Liver (tissue), 8 donors: ENCODE measurements at regions not wholly inside any gene's neighbourhood (a gene's known extent, or its start where the extent isn't known, plus 50 kb on each side); places are given as distances from the start of the nearest gene placed in this dataset.

Experiments
- DNase-seq: peaks from one replicate; pipeline ENCODE4 v3.0.0-alpha.2; 2017; ENCODE audit warnings: low spot score
- H3K27ac ChIP-seq, 2 donors: one replicate each; pipeline ENCODE4 v1.7.0; 2013; ENCODE audit warnings: inconsistent platforms in 2 of 2, low read length in 2 of 2, control low read depth in 1 of 2, low read depth in 1 of 2, mild to moderate bottlenecking in 1 of 2
- H3K27me3 ChIP-seq, 4 donors: one replicate each; pipeline versions ENCODE4 v1.6.1 to v1.7.0; 2013; ENCODE audit warnings: low read length in 3 of 4, inconsistent platforms in 1 of 4, mild to moderate bottlenecking in 1 of 4, moderate library complexity in 1 of 4; ENCODE audit not compliant: control insufficient read depth in 4 of 4, insufficient read depth in 4 of 4
- H3K36me3 ChIP-seq, 4 donors: one replicate each; pipeline versions ENCODE4 v1.6.1 to v1.7.0; 2013; ENCODE audit warnings: low read length in 3 of 4, mild to moderate bottlenecking in 3 of 4, low read depth in 1 of 4, moderate library complexity in 1 of 4; ENCODE audit not compliant: control insufficient read depth in 4 of 4, insufficient read depth in 3 of 4
- H3K4me1 ChIP-seq, 4 donors: one replicate each; pipeline versions ENCODE4 v1.6.1 to v1.7.0; 2013; ENCODE audit warnings: low read length in 3 of 4, mild to moderate bottlenecking in 3 of 4, moderate library complexity in 1 of 4; ENCODE audit not compliant: control insufficient read depth in 4 of 4, insufficient read depth in 4 of 4
- H3K4me3 ChIP-seq, 3 donors: one replicate each; pipeline versions ENCODE4 v1.6.1 to v1.7.0; 2013; ENCODE audit warnings: low read length in 3 of 3, control low read depth in 1 of 3, low read depth in 1 of 3, mild to moderate bottlenecking in 1 of 3
- H3K9ac ChIP-seq, 2 donors: one replicate each; pipeline ENCODE4 v1.7.0; 2013; ENCODE audit warnings: low read length in 2 of 2, mild to moderate bottlenecking in 2 of 2, moderate library complexity in 2 of 2, control low read depth in 1 of 2, low read depth in 1 of 2
- H3K9me3 ChIP-seq, 4 donors: one replicate each; pipeline versions ENCODE4 v1.6.1 to v1.7.0; 2013; ENCODE audit warnings: low read length in 3 of 4; ENCODE audit not compliant: control insufficient read depth in 4 of 4
- EGR1 ChIP-seq, 2 donors: IDR thresholded peaks; 2 replicates each; pipeline ENCODE4 v1.6.1; 2016 to 2018; ENCODE audit warnings: antibody characterized with exemption in 2 of 2, low read depth in 2 of 2
- FOXA1 ChIP-seq: IDR thresholded peaks from 2 replicates; pipeline ENCODE4 v1.6.1; 2016; ENCODE audit warnings: antibody characterized with exemption
- FOXA2 ChIP-seq: IDR thresholded peaks from 2 replicates; pipeline ENCODE4 v1.6.1; 2016; ENCODE audit warnings: antibody characterized with exemption
- GABPA ChIP-seq, 2 donors: IDR thresholded peaks in 1 of 2; conservative IDR thresholded peaks in 1 of 2; 2 replicates each; pipeline ENCODE4 v1.6.1; 2016; ENCODE audit warnings: antibody characterized with exemption in 2 of 2, mild to moderate bottlenecking in 1 of 2, moderate library complexity in 1 of 2
- HNF4A ChIP-seq, 2 donors: conservative IDR thresholded peaks; 2 replicates each; pipeline ENCODE4 v1.6.1; 2016; ENCODE audit warnings: antibody characterized with exemption in 2 of 2, mild to moderate bottlenecking in 2 of 2
- HNF4G ChIP-seq: IDR thresholded peaks from 2 replicates; pipeline ENCODE4 v1.6.1; 2016; ENCODE audit warnings: antibody characterized with exemption
- JUND ChIP-seq, 2 donors: IDR thresholded peaks; 2 replicates each; pipeline ENCODE4 v1.6.1; 2016; ENCODE audit warnings: antibody characterized with exemption in 2 of 2
- NR2F2 ChIP-seq: IDR thresholded peaks from 2 replicates; pipeline ENCODE4 v1.6.1; 2016; ENCODE audit warnings: antibody characterized with exemption
- RAD21 ChIP-seq, 2 donors: IDR thresholded peaks; 2 replicates each; pipeline ENCODE4 v1.6.1; 2016; ENCODE audit warnings: antibody characterized with exemption in 2 of 2, mild to moderate bottlenecking in 2 of 2
- RXRA ChIP-seq, 2 donors: IDR thresholded peaks; 2 replicates each; pipeline ENCODE4 v1.6.1; 2017 to 2018; ENCODE audit warnings: antibody characterized with exemption in 2 of 2, mild to moderate bottlenecking in 1 of 2
- SP1 ChIP-seq: IDR thresholded peaks from 2 replicates; pipeline ENCODE4 v1.6.1; 2018; ENCODE audit warnings: antibody characterized with exemption, mild to moderate bottlenecking
- TAF1 ChIP-seq: conservative IDR thresholded peaks from 2 replicates; pipeline ENCODE4 v1.6.1; 2016; ENCODE audit warnings: antibody characterized with exemption, mild to moderate bottlenecking
- YY1 ChIP-seq: IDR thresholded peaks from 2 replicates; pipeline ENCODE4 v1.6.1; 2016; ENCODE audit warnings: antibody characterized with exemption, mild to moderate bottlenecking
- WGBS: extraction: QIAGEN DNeasy Blood & Tissue Kit; methylation state at CpG from one replicate; pipeline ENCODE4 v1.1.7; 2013; 5-methylcytosine and 5-hydroxymethylcytosine counted together
- TF ChIP-seq, protein P1 (sequence below): IDR thresholded peaks from 2 replicates; pipeline ENCODE4 v1.6.1; 2016; ENCODE audit warnings: antibody characterized with exemption
- TF ChIP-seq, protein P2 (sequence below): IDR thresholded peaks from 2 replicates; pipeline ENCODE4 v1.6.1; 2016; ENCODE audit warnings: antibody characterized with exemption
- TF ChIP-seq, protein P3 (sequence below): IDR thresholded peaks from 2 replicates; pipeline ENCODE4 v1.6.1; 2016; ENCODE audit warnings: antibody characterized with exemption
- TF ChIP-seq, protein P4 (sequence below): IDR thresholded peaks from 2 replicates; pipeline ENCODE4 v1.6.1; 2016; ENCODE audit warnings: antibody characterized with exemption, mild to moderate bottlenecking
- TF ChIP-seq, protein P5 (sequence below): fragments of 150-350 bp; IDR thresholded peaks from 2 replicates; pipeline ENCODE4 v1.5.1; 2017; ENCODE audit warnings: improper control_type of control experiment, low read depth, low read length; ENCODE audit not compliant: missing input control
- donor health status: healthy.
- donor health status: healthy.
- donor health status: healthy.
- donor health status: healthy.
- donor health status: healthy.

DNA sequence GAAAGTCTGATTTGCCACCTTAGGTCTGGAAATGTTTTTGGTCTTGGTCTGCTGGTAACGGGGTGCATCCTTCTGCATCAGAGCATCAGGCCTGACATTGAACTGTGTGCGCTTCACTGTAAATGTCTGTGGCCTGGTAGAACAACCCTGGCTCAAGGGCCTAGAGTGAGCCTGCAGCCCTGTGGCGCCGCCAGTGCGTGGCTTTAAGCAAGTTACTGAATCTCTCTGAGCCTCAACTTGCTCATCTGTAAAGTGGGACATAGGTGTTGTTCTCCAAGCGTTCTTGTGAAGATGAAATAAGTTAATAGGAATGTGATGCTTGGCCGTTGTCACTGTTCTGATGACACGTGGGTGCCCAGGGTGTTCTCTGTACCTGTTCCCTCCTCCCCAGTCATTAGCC lies 127.6 kb upstream of the CIBAR2 start:
- Histone ChIP-seq H3K36me3 (no peaks in the 10 kb centered on the region), H3K27ac (no peak overlapping the region), H3K4me1 (peaks cover 0 to 3% (median 0%) of the 10 kb centered on the region in 4 donors), H3K27me3 (no peaks in the 10 kb centered on the region), H3K9ac (no peak overlapping the region), H3K9me3 (no peaks in the 10 kb centered on the region), H3K4me3 (no peak overlapping the region)
- no peak for DNase-seq
- WGBS: 95% methylated on average over 8 of the region's 8 CpGs
- no peak for TF ChIP-seq RAD21 (IDR thresholded peaks at IDR 0.05)
- no peak for TF ChIP-seq JUND (IDR thresholded peaks at IDR 0.05)
- no peak for TF ChIP-seq SP1
- no peak for TF ChIP-seq YY1
- no peak for TF ChIP-seq GABPA (IDR thresholded peaks at IDR 0.05 in 1 of 2, conservative IDR thresholded peaks at IDR 0.05 in 1 of 2)
- no peak for TF ChIP-seq EGR1 (IDR thresholded peaks at IDR 0.05; ENCODE audit: low read depth in 2 of 2)
- no peak for TF ChIP-seq FOXA2
- TF ChIP-seq FOXA1: no peak
- TF ChIP-seq, protein P1, sequence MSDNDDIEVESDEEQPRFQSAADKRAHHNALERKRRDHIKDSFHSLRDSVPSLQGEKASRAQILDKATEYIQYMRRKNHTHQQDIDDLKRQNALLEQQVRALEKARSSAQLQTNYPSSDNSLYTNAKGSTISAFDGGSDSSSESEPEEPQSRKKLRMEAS: no peak
- no peak for TF ChIP-seq HNF4A (conservative IDR thresholded peaks at IDR 0.05)
- TF ChIP-seq NR2F2: no peak

DNA sequence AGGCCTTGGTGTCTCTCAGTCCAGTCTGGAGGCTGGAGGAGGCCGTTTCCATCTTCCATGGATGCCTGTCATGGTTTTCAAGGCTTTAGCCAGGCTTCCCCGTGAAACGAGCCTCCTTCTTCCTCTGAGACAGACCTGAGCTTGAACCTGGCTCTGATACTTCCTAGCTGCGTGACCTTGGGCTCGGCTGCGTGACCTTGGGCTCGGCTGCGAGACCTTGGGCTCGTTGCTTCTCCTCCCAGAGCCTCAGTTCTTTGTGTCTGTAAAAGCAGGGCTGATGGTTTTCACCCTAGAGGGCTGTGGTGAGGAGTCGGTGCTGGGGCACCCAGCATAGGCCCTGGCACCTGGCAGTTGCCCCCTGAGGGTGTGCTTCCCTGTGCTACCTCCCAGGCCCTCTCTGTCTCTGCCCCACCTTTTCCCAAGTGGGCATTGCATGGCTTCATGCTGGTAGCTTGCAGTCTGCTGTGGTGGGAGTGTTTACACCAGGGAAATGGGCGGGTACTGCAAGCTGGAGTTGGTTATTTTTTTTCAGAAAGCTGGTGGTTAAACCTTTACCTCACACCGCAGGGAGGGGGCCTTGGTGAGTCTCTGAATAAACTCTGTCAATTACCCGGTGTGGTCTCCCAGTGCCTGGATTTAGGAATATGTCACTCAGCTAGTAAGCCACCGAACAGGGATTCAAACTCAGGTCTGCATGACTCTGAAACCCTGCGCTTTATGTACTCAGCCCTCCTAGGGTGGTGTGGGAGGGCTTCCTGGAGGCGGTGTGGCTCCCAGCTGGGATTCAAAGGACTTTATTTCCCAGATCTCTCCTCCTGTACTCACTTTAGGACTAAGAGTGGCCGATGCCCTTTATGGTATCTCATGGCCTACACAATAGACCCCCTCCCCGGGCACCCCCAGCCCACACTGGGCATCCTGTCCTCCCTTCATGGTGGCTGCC lies 129.0 kb upstream of the CIBAR2 start:
- TF ChIP-seq HNF4G: no peak
- TF ChIP-seq NR2F2: no peak
- TF ChIP-seq, protein P2, sequence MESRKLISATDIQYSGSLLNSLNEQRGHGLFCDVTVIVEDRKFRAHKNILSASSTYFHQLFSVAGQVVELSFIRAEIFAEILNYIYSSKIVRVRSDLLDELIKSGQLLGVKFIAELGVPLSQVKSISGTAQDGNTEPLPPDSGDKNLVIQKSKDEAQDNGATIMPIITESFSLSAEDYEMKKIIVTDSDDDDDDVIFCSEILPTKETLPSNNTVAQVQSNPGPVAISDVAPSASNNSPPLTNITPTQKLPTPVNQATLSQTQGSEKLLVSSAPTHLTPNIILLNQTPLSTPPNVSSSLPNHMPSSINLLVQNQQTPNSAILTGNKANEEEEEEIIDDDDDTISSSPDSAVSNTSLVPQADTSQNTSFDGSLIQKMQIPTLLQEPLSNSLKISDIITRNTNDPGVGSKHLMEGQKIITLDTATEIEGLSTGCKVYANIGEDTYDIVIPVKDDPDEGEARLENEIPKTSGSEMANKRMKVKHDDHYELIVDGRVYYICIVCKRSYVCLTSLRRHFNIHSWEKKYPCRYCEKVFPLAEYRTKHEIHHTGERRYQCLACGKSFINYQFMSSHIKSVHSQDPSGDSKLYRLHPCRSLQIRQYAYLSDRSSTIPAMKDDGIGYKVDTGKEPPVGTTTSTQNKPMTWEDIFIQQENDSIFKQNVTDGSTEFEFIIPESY: no peak
- TF ChIP-seq, protein P3, sequence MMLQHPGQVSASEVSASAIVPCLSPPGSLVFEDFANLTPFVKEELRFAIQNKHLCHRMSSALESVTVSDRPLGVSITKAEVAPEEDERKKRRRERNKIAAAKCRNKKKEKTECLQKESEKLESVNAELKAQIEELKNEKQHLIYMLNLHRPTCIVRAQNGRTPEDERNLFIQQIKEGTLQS: no peak
- TF ChIP-seq HNF4A (conservative IDR thresholded peaks at IDR 0.05): no peak
- TF ChIP-seq TAF1: no peak
- no peak overlapping the region for H3K4me3 ChIP-seq
- DNase-seq: no peak
- no peak overlapping the region for H3K27ac ChIP-seq
- H3K36me3 ChIP-seq: no peaks in the 10 kb centered on the region
- no peaks in the 10 kb centered on the region for H3K9me3 ChIP-seq
- peaks cover 0 to 4% (median under 1%) of the 10 kb centered on the region in 4 donors for H3K4me1 ChIP-seq
- WGBS: 90% methylated on average over 18 of the region's 18 CpGs
- no peaks in the 10 kb centered on the region for H3K27me3 ChIP-seq
- no peak overlapping the region for H3K9ac ChIP-seq

DNA sequence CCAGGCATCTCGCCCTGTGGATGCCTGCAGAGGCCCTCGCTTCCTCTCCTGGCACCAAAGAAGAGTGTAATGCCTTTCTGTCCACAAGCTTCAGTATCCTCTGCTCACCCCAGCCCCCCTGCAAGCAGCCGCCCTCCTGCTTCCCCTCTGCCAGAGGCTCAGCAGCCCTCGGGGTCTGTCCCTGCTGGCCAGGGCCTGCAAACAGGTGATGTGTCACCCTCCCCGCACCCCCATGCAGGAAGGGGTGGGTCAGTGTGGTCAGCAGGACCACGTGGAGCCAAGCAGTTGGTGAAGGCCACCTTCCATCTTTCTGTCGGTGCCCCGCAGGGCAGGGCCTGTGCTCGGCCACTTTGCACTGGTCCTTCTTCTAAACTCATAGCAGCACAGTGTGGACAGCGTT lies 129.9 kb upstream of the CIBAR2 start:
- no peaks in the 10 kb centered on the region for H3K27me3 ChIP-seq
- H3K9me3 ChIP-seq: no peaks in the 10 kb centered on the region
- no peak overlapping the region for H3K9ac ChIP-seq
- no peaks in the 10 kb centered on the region for H3K36me3 ChIP-seq
- no peak overlapping the region for H3K4me3 ChIP-seq
- peaks cover 0 to 4% (median under 1%) of the 10 kb centered on the region in 4 donors for H3K4me1 ChIP-seq
- no peak for DNase-seq
- TF ChIP-seq NR2F2 (no peak), GABPA (IDR thresholded peaks at IDR 0.05 in 1 of 2, conservative IDR thresholded peaks at IDR 0.05 in 1 of 2) (no peak), TAF1 (no peak), RAD21 (IDR thresholded peaks at IDR 0.05) (no peak), JUND (IDR thresholded peaks at IDR 0.05) (no peak), FOXA2 (no peak), RXRA (IDR thresholded peaks at IDR 0.05) (no peak), HNF4A (conservative IDR thresholded peaks at IDR 0.05) (no peak)
- TF ChIP-seq, protein P1: no peak
- TF ChIP-seq, protein P4, sequence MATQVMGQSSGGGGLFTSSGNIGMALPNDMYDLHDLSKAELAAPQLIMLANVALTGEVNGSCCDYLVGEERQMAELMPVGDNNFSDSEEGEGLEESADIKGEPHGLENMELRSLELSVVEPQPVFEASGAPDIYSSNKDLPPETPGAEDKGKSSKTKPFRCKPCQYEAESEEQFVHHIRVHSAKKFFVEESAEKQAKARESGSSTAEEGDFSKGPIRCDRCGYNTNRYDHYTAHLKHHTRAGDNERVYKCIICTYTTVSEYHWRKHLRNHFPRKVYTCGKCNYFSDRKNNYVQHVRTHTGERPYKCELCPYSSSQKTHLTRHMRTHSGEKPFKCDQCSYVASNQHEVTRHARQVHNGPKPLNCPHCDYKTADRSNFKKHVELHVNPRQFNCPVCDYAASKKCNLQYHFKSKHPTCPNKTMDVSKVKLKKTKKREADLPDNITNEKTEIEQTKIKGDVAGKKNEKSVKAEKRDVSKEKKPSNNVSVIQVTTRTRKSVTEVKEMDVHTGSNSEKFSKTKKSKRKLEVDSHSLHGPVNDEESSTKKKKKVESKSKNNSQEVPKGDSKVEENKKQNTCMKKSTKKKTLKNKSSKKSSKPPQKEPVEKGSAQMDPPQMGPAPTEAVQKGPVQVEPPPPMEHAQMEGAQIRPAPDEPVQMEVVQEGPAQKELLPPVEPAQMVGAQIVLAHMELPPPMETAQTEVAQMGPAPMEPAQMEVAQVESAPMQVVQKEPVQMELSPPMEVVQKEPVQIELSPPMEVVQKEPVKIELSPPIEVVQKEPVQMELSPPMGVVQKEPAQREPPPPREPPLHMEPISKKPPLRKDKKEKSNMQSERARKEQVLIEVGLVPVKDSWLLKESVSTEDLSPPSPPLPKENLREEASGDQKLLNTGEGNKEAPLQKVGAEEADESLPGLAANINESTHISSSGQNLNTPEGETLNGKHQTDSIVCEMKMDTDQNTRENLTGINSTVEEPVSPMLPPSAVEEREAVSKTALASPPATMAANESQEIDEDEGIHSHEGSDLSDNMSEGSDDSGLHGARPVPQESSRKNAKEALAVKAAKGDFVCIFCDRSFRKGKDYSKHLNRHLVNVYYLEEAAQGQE: no peak
- TF ChIP-seq, protein P5, sequence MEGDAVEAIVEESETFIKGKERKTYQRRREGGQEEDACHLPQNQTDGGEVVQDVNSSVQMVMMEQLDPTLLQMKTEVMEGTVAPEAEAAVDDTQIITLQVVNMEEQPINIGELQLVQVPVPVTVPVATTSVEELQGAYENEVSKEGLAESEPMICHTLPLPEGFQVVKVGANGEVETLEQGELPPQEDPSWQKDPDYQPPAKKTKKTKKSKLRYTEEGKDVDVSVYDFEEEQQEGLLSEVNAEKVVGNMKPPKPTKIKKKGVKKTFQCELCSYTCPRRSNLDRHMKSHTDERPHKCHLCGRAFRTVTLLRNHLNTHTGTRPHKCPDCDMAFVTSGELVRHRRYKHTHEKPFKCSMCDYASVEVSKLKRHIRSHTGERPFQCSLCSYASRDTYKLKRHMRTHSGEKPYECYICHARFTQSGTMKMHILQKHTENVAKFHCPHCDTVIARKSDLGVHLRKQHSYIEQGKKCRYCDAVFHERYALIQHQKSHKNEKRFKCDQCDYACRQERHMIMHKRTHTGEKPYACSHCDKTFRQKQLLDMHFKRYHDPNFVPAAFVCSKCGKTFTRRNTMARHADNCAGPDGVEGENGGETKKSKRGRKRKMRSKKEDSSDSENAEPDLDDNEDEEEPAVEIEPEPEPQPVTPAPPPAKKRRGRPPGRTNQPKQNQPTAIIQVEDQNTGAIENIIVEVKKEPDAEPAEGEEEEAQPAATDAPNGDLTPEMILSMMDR: no peak
- 91% methylated on average over 10 of the region's 10 CpGs for WGBS
- H3K27ac ChIP-seq: no peak overlapping the region
